Kidney (tissue), 13 donors: ENCODE measurements at regions not wholly inside any gene's neighbourhood (a gene's known extent, or its start where the extent isn't known, plus 50 kb on each side); places are given as distances from the start of the nearest gene placed in this dataset.

Source experiments
- DNase-seq, 5 donors: peaks; one replicate each; pipeline ENCODE4 v3.0.0-alpha.2; 2013 to 2020
- FAIRE-seq: peaks from 2 replicates; lab custom pipeline; 2012; peaks lifted over from hg19 to GRCh38; lab: Jason Lieb, UNC
- H3K27ac ChIP-seq, 2 donors: one replicate each; pipeline ENCODE4 v1.7.0; 2013; ENCODE audit warnings: low read depth in 2 of 2, low read length in 2 of 2, inconsistent platforms in 1 of 2
- H3K27me3 ChIP-seq: one replicate; pipeline ENCODE4 v1.7.1; 2013; ENCODE audit warnings: low read length, inconsistent platforms; ENCODE audit not compliant: control insufficient read depth, insufficient read depth
- H3K36me3 ChIP-seq, 3 donors: one replicate each; pipeline versions ENCODE4 v1.7.0 to v1.7.1; 2013; ENCODE audit warnings: low read length in 3 of 3, control low read depth in 1 of 3, inconsistent platforms in 1 of 3; ENCODE audit not compliant: insufficient read depth in 3 of 3, control insufficient read depth in 2 of 3
- H3K4me1 ChIP-seq, 3 donors: one replicate each; pipeline versions ENCODE4 v1.7.0 to v1.7.1; 2013; ENCODE audit warnings: low read length in 3 of 3, inconsistent platforms in 1 of 3, low read depth in 1 of 3; ENCODE audit not compliant: control insufficient read depth in 2 of 3, insufficient read depth in 2 of 3
- H3K4me3 ChIP-seq, 3 donors: one replicate each; pipeline versions ENCODE4 v1.7.0 to v1.8.1; 2013; ENCODE audit warnings: low read length in 3 of 3, control low read depth in 1 of 3, inconsistent platforms in 1 of 3
- H3K9ac ChIP-seq, 3 donors: one replicate each; pipeline versions ENCODE4 v1.7.0 to v1.7.1; 2013; ENCODE audit warnings: low read length in 3 of 3, control low read depth in 1 of 3, inconsistent platforms in 1 of 3
- H3K9me3 ChIP-seq, 3 donors: one replicate each; pipeline versions ENCODE4 v1.7.0 to v1.7.1; 2013; ENCODE audit warnings: low read length in 3 of 3, control low read depth in 1 of 3, inconsistent platforms in 1 of 3; ENCODE audit not compliant: control insufficient read depth in 2 of 3, insufficient read depth in 1 of 3
- intact Hi-C: fragments of 100-400 bp; cut with DNase I; formaldehyde crosslinking; loops from one replicate; pipeline ENCODE4 v1.11.1; 2022
- TF ChIP-seq, protein P1 (sequence below): IDR thresholded peaks from 3 replicates; pipeline ENCODE4 v1.5.1; 2012; ENCODE audit warnings: mild to moderate bottlenecking, moderate library complexity, borderline replicate concordance; ENCODE audit not compliant: insufficient read depth; ENCODE audit errors: extremely low read depth
- donor health status: control.
- donor health status: control.
- donor health status: control.
- donor health status: control.
- donor health status: control.
- donor health status: DM: yes; HTN: yes; CAD: no.
- donor health status: Normal renal cell carcinoma (clear cell type).

DNA sequence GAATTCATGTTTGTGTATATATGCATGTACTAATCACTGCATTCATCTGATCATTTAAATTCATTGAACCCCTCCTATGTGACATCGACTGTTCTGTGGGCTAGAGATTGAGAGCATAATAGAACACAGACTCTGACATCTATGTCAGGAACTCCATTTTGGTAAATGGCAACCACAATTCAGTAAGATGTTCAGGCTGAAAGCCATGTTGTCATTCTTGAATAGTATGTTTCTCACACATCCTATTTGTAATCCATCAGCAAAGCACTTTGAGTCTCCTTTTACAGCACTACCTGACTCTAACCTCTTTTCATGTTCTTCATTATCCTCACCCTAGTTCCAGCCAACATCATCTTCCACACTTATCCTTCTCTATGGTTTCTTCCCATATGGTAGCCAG is 413.8 kb upstream of the MEX3C start:
- Histone ChIP-seq H3K9me3 (no peaks in the 10 kb centered on the region), H3K4me1 (no peaks in the 10 kb centered on the region), H3K27ac (no peak overlapping the region), H3K4me3 (no peak overlapping the region), H3K9ac (no peak overlapping the region), H3K27me3 (no peaks in the 10 kb centered on the region), H3K36me3 (no peaks in the 10 kb centered on the region)
- FAIRE-seq (no peak), DNase-seq (no peak)
- intact Hi-C loops = loop anchor here (10.0 kb wide), 1 partner anchor 497 kb away; no protein-coding TSS in a partner anchor
- TF ChIP-seq, protein P1, sequence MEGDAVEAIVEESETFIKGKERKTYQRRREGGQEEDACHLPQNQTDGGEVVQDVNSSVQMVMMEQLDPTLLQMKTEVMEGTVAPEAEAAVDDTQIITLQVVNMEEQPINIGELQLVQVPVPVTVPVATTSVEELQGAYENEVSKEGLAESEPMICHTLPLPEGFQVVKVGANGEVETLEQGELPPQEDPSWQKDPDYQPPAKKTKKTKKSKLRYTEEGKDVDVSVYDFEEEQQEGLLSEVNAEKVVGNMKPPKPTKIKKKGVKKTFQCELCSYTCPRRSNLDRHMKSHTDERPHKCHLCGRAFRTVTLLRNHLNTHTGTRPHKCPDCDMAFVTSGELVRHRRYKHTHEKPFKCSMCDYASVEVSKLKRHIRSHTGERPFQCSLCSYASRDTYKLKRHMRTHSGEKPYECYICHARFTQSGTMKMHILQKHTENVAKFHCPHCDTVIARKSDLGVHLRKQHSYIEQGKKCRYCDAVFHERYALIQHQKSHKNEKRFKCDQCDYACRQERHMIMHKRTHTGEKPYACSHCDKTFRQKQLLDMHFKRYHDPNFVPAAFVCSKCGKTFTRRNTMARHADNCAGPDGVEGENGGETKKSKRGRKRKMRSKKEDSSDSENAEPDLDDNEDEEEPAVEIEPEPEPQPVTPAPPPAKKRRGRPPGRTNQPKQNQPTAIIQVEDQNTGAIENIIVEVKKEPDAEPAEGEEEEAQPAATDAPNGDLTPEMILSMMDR = no peak

- Histone ChIP-seq H3K4me1 (no peaks in the 10 kb centered on the region), H3K27me3 (no peaks in the 10 kb centered on the region), H3K4me3 (no peak overlapping the region), H3K36me3 (no peaks in the 10 kb centered on the region), H3K9ac (no peak overlapping the region), H3K9me3 (no peaks in the 10 kb centered on the region), H3K27ac (no peak overlapping the region)
- DNase-seq (no peak), FAIRE-seq (no peak)
- intact Hi-C loops = loop anchor here (10.0 kb wide), 1 partner anchor 499 kb away; no protein-coding TSS in a partner anchor
- TF ChIP-seq, protein P1 = no peak
Measured at GRCh38 chr18:51614033-51614432, 416.6 kb upstream of the MEX3C start.

DNA sequence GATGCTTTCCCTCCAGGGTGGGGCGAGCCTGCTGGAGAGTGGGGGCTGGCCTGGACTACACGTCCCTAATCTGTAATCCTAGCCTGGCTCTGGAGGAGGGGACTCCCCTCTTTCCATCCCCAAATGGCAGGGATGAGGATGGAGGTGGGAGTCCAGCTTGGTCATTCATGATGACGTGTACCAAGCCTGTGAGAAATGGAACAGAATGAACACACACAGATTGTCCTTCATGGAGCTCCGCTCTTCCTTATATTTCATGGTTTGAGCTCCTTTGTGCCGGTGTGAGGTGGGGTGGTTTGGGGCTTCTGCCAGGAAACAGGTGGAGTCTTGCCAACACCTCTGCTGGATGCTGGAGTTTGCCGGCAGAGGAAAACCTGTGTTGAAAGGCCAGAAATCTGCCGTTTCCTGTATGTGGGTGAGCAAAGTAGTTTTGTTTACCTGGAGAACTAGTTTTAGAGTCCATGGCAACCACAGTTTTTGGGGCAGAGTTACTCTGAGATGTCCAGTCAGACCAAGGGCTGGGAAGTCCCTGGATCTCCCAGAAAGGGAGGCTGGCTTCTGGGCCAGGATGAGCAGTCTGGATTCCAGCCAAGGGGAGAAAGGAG is 417.6 kb upstream of the MEX3C start:
- TF ChIP-seq, protein P1 = no peak
- no peak overlapping the region for H3K4me3 ChIP-seq
- H3K4me1 ChIP-seq = no peaks in the 10 kb centered on the region
- H3K36me3 ChIP-seq = no peaks in the 10 kb centered on the region
- no peak overlapping the region for H3K27ac ChIP-seq
- DNase-seq (peak in 1 of 5 donors; percentile 70), FAIRE-seq (no peak)
- H3K9me3 ChIP-seq = no peaks in the 10 kb centered on the region
- H3K9ac ChIP-seq = no peak overlapping the region
- no peaks in the 10 kb centered on the region for H3K27me3 ChIP-seq
- intact Hi-C loops = loop anchor here (10.0 kb wide), 1 partner anchor 500 kb away; no protein-coding TSS in a partner anchor
